Suprapubic skin (tissue), 4 donors: ENCODE measurements at regions not wholly inside any gene's neighbourhood (a gene's known extent, or its start where the extent isn't known, plus 50 kb on each side); places are given as distances from the start of the nearest gene placed in this dataset.

Experiments
- DNase-seq, 2 donors: peaks; one replicate each; pipeline ENCODE4 v3.0.0-alpha.2; 2019; ENCODE audit warnings: low spot score in 2 of 2
- H3K27ac ChIP-seq: fragments of 200-600 bp; sonication (generic); one replicate; pipeline ENCODE4 v1.5.1; 2019
- H3K27me3 ChIP-seq: fragments of 200-600 bp; sonication (generic); one replicate; pipeline ENCODE4 v1.5.1; 2019
- H3K36me3 ChIP-seq: fragments of 200-600 bp; sonication (generic); one replicate; pipeline ENCODE4 v1.5.1; 2019
- H3K4me1 ChIP-seq: fragments of 200-600 bp; sonication (generic); one replicate; pipeline ENCODE4 v1.5.1; 2019
- H3K4me3 ChIP-seq: fragments of 200-600 bp; sonication (generic); one replicate; pipeline ENCODE4 v1.5.1; 2019; ENCODE audit warnings: mild to moderate bottlenecking
- H3K9me3 ChIP-seq: fragments of 200-600 bp; sonication (generic); one replicate; pipeline ENCODE4 v1.5.1; 2019
- CTCF ChIP-seq, 2 donors: fragments of 200-600 bp in 1 of 2; fragments of 450-650 bp in 1 of 2; sonication (generic) in 1 of 2; IDR thresholded peaks; one replicate each; pipeline ENCODE4 v1.5.1; 2016 to 2019; ENCODE audit warnings: antibody characterized with exemption in 2 of 2, mild to moderate bottlenecking in 1 of 2, moderate library complexity in 1 of 2
- EP300 ChIP-seq: sonication (generic); formaldehyde crosslinking; IDR thresholded peaks from one replicate; pipeline ENCODE4 v1.6.1; 2017; ENCODE audit warnings: antibody characterized with exemption
- POLR2A ChIP-seq, 2 donors: fragments of 450-650 bp; IDR thresholded peaks; one replicate each; pipeline ENCODE4 v1.6.1; 2017; ENCODE audit warnings: antibody characterized with exemption in 2 of 2, mild to moderate bottlenecking in 2 of 2, moderate library complexity in 2 of 2
- POLR2AphosphoS5 ChIP-seq, 3 donors: sonication (generic); formaldehyde crosslinking; IDR thresholded peaks; one replicate each; pipeline ENCODE4 v1.6.1; 2017; ENCODE audit warnings: antibody characterized with exemption in 3 of 3
- WGBS: methylation state at CpG from one replicate; pipeline ENCODE4 v1.1.5; 2018; 5-methylcytosine and 5-hydroxymethylcytosine counted together

GRCh38 chr15:94052711-94053110, 178.7 kb upstream of the MCTP2 start:
- 80% methylated on average over 2 of the region's 2 CpGs for WGBS
- no peaks in the 10 kb centered on the region for H3K36me3 ChIP-seq
- TF ChIP-seq EP300 (no peak), CTCF (IDR thresholded peaks at IDR 0.05) (no peak), POLR2AphosphoS5 (IDR thresholded peaks at IDR 0.05) (no peak), POLR2A (IDR thresholded peaks at IDR 0.05) (no peak)

DNA sequence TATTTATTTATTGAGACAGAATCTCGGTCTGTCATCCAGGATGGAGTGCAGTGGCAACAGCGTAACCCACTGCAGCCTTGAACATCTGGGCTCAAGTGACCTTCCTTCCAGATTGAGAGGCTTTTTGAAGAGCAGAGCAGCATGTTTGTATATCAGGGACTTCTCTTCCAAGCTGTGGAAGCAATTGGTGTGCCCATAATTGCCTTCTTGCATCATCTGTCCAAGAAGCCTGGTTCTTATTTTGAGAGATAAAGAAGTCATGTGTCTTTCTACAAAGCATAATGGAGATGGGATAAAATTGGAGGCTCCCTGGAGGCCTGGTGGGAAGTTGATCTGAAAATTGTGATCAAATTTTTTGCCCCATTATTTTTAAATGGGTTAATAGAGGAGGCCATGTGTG, 183.8 kb upstream of the MCTP2 start:
- Histone ChIP-seq H3K27ac (no peak overlapping the region), H3K36me3 (no peaks in the 10 kb centered on the region), H3K4me3 (no peak overlapping the region), H3K9me3 (no peaks in the 10 kb centered on the region), H3K4me1 (no peaks in the 10 kb centered on the region), H3K27me3 (no peaks in the 10 kb centered on the region)
- DNase-seq = no peak
- 69% methylated on average over 2 of the region's 2 CpGs for WGBS
- no peak for TF ChIP-seq POLR2AphosphoS5 (IDR thresholded peaks at IDR 0.05)
- no peak for TF ChIP-seq EP300
- no peak for TF ChIP-seq CTCF (IDR thresholded peaks at IDR 0.05)
- TF ChIP-seq POLR2A (IDR thresholded peaks at IDR 0.05) = no peak

More at GRCh38 chr15:94052711-94053110, 178.7 kb upstream of the MCTP2 start:
- no peaks in the 10 kb centered on the region for H3K9me3 ChIP-seq
- H3K4me1 ChIP-seq = peaks cover 4% of the 10 kb centered on the region
- no peak overlapping the region for H3K4me3 ChIP-seq
- DNase-seq = no peak
- no peak overlapping the region for H3K27ac ChIP-seq
- H3K27me3 ChIP-seq = no peaks in the 10 kb centered on the region

DNA sequence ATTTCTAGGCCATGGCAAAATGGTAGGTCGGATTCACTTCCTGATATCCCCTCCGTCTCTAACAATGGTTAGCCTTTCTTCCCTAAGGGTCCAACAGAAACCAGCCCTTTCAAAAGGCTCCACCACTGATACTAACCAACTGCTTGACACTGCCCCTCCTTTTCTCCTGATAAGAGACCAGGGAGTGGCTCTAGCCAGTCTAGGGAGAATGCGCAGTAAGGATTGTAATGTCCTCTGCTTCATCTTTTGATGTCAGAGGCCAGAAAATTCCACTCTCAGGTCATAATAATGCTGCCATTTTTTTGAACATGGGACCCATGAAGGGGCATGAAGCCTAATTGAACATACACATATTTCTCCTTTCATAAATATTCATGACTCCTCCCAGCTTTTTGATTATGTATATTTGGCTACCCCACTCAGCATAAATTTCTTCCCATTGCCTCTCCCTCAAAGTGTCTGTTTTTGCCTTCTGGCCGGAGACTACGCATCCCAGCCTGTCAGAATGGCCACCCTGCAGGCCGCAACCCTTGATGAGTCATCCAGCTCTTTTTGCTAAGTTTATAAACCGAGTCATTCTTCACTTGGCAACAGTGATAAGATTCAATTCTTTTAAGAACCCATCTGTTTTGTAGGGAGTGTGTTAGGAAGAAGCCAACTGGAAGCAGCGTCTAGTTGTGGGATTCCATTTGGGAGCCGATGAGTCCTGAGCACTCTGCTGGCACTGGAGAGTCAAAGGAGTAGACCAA, 189.0 kb upstream of the MCTP2 start:
- 76% methylated on average over 9 of the region's 9 CpGs for WGBS
- no peaks in the 10 kb centered on the region for H3K36me3 ChIP-seq
- H3K4me1 ChIP-seq = no peaks in the 10 kb centered on the region
- DNase-seq = no peak
- TF ChIP-seq CTCF (IDR thresholded peaks at IDR 0.05) (no peak), EP300 (no peak), POLR2A (IDR thresholded peaks at IDR 0.05) (no peak), POLR2AphosphoS5 (IDR thresholded peaks at IDR 0.05) (no peak)
- no peaks in the 10 kb centered on the region for H3K9me3 ChIP-seq
- H3K27me3 ChIP-seq = no peaks in the 10 kb centered on the region
- no peak overlapping the region for H3K4me3 ChIP-seq
- H3K27ac ChIP-seq = no peak overlapping the region

DNA sequence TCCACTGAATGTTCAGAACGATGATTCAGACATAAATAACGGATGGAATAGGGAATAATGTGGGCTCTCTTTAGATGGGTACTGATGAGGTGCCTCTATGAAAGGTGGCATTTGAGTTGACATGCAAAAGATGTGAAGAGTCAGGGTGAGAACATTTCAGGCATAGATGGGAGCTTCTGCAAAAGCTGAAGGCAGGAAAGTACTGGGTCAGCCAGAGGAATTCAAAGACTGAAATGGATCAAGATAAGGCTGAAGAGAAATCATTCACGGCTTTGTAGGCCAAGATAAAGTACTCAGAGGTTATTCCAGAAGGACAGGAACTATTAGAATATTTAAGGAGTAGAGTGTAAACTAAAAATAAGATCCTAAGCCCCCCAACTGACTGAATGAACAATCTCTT, 189.6 kb upstream of the MCTP2 start:
- no peak overlapping the region for H3K27ac ChIP-seq
- H3K36me3 ChIP-seq = no peaks in the 10 kb centered on the region
- H3K9me3 ChIP-seq = no peaks in the 10 kb centered on the region
- no peak overlapping the region for H3K4me3 ChIP-seq
- TF ChIP-seq EP300 (no peak), POLR2AphosphoS5 (IDR thresholded peaks at IDR 0.05) (no peak), POLR2A (IDR thresholded peaks at IDR 0.05) (no peak), CTCF (IDR thresholded peaks at IDR 0.05) (no peak)
- 92% methylated on average over 3 of the region's 3 CpGs for WGBS
- H3K27me3 ChIP-seq = no peaks in the 10 kb centered on the region
- DNase-seq = no peak
- H3K4me1 ChIP-seq = no peaks in the 10 kb centered on the region

GRCh38 chr15:94040541-94041248, 190.7 kb upstream of the MCTP2 start:
- Histone ChIP-seq H3K4me3 (no peak overlapping the region), H3K36me3 (no peaks in the 10 kb centered on the region), H3K27ac (no peak overlapping the region), H3K9me3 (no peaks in the 10 kb centered on the region), H3K4me1 (no peaks in the 10 kb centered on the region), H3K27me3 (no peaks in the 10 kb centered on the region)
- no peak for DNase-seq
- TF ChIP-seq POLR2AphosphoS5 (IDR thresholded peaks at IDR 0.05) (no peak), POLR2A (IDR thresholded peaks at IDR 0.05) (no peak), EP300 (no peak), CTCF (IDR thresholded peaks at IDR 0.05) (no peak)
- WGBS = 68% methylated on average over 2 of the region's 2 CpGs
